Ishikawa (cell line): ENCODE measurements at regions not wholly inside any gene's neighbourhood (a gene's known extent, or its start where the extent isn't known, plus 50 kb on each side); places are given as distances from the start of the nearest gene placed in this dataset.

Experiments
- CEBPB ChIP-seq: IDR thresholded peaks from 2 replicates; pipeline ENCODE4 v1.6.1; 2012
- CREB1 ChIP-seq: IDR thresholded peaks from 2 replicates; pipeline ENCODE4 v1.6.1; 2012; ENCODE audit warnings: low read depth
- EGR1 ChIP-seq: IDR thresholded peaks from 2 replicates; pipeline ENCODE4 v1.6.1; 2012
- EP300 ChIP-seq: IDR thresholded peaks from 2 replicates; pipeline ENCODE4 v1.6.1; 2012; ENCODE audit warnings: borderline replicate concordance
- FOXM1 ChIP-seq: IDR thresholded peaks from 2 replicates; pipeline ENCODE4 v1.6.1; 2012; ENCODE audit warnings: low read depth, borderline replicate concordance
- MAX ChIP-seq: IDR thresholded peaks from 2 replicates; pipeline ENCODE4 v1.6.1; 2012
- NFIC ChIP-seq: IDR thresholded peaks from 2 replicates; pipeline ENCODE4 v1.6.1; 2012
- RAD21 ChIP-seq: IDR thresholded peaks from 2 replicates; pipeline ENCODE4 v1.6.1; 2012; ENCODE audit warnings: low read depth
- REST ChIP-seq: IDR thresholded peaks from 2 replicates; pipeline ENCODE4 v1.6.1; 2012; ENCODE audit warnings: low read depth, mild to moderate bottlenecking
- TAF1 ChIP-seq: IDR thresholded peaks from 2 replicates; pipeline ENCODE4 v1.6.1; 2012; ENCODE audit warnings: low read depth, mild to moderate bottlenecking
- TCF12 ChIP-seq: IDR thresholded peaks from 2 replicates; pipeline ENCODE4 v1.6.1; 2012; ENCODE audit warnings: low read depth
- TEAD4 ChIP-seq: IDR thresholded peaks from 2 replicates; pipeline ENCODE4 v1.6.1; 2012
- USF1 ChIP-seq: IDR thresholded peaks from 2 replicates; pipeline ENCODE4 v1.6.1; 2012
- YY1 ChIP-seq: IDR thresholded peaks from 2 replicates; pipeline ENCODE4 v1.6.1; 2012; ENCODE audit warnings: low read depth
- ZBTB7A ChIP-seq: IDR thresholded peaks from 2 replicates; pipeline ENCODE4 v1.6.1; 2012; ENCODE audit warnings: low read depth

- TF ChIP-seq EP300 (no peak), RAD21 (no peak), MAX (no peak), CREB1 (no peak), TAF1 (no peak), REST (no peak), YY1 (no peak), ZBTB7A (no peak), TEAD4 (no peak), EGR1 (no peak), FOXM1 (no peak), CEBPB (no peak), TCF12 (no peak), USF1 (no peak), NFIC (no peak)
Observed at GRCh38 chr11:110379936-110380335, 49.8 kb upstream of the FDX1 start.
